HG03342 (cell line): ENCODE measurements at regions not wholly inside any gene's neighbourhood (a gene's known extent, or its start where the extent isn't known, plus 50 kb on each side); places are given as distances from the start of the nearest gene placed in this dataset.

Experiments used
- ATAC-seq: cut with Tn5 transposase; IDR thresholded peaks from one replicate; pipeline ENCODE4 v1.9.1; 2021; ENCODE audit warnings: mild to moderate bottlenecking, moderate library complexity; ENCODE audit not compliant: unreplicated experiment

DNA sequence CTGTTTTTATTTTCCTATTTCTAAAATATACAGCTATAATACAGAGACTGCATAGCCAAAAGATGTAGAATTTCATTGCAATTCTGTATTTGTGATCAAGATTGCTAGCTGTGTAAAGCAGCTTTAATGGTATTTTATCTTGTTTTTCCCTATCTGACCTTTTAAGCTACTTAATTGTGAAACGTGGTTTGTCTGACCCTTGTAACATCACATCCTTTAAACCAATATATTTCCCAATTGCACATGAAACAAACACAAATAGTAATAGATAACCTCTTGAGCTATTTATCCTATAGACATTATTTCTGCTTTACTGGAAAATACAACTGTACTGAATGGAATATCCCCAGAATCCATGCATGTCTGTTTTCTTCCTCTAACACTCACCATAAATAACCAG is 112.2 kb upstream of the PLPPR4 start:
- ATAC-seq, result no peak

DNA sequence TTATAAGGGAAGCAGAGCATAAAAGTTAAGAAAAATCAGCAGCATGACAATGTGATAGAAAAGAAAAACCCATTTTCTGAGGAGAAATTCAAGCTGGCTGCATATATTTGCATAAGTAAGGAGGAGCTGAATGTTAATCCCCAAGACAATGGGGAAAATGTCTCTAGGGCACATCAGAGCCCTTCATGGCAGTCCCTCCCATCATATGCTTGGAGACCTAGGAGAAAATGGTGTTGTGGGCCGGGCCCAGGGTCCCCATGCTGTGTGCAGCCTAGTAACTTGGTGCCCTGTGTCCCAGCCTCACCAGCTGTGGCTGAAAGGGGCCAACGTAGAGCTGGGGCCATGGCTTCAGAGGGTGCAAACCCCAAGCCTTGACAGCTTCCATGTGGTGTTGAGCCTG is 100.6 kb upstream of the PLPPR4 start:
- no peak for ATAC-seq

DNA sequence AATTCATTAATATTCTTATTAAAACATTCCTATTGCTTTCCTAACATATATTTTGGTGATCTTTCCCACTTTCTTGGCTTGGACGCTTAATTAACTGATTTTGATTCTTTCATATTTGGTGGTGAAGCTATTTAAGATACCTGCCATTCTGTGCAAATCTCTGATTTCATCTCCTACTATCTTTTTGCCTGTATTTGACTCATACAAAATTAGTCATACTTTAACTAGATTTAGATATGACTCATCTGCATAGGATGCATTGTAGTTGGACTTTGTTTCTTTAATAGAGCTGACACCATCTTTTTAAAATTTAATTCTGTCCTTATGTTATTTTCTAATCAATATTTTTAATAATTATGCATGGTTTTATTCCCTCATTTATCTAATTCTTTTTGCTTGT is 93.8 kb upstream of the PLPPR4 start:
- ATAC-seq, result no peak

DNA sequence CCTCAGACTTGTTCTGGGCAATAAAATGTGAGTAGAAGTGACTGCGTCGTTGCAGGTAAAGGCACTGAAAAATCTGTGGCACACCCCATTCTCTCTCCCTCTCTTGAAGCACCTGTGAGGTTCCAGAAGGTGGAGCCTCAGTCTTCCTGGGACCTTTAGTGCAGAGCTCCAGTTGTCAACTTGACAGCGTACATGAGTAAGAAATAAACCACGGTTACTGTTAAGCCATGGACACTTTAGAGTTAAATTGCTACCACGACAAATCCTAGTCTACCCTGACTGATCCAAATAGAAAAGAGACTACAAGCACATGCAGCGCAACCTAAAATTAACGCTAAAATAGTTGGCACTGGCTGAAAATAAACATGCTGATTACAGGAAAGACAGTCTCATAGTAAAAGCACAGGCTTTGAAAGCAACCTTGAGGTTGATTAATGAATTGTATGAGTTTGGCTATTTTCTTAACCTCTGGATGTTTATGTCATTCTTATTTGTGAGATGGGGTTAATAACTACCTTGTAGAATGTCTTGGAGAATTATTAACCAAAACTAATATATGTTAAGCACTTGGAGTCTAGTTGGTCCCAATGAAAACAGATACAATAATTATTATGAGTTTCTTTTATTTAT is 93.0 kb upstream of the PLPPR4 start:
- ATAC-seq, result no peak

DNA sequence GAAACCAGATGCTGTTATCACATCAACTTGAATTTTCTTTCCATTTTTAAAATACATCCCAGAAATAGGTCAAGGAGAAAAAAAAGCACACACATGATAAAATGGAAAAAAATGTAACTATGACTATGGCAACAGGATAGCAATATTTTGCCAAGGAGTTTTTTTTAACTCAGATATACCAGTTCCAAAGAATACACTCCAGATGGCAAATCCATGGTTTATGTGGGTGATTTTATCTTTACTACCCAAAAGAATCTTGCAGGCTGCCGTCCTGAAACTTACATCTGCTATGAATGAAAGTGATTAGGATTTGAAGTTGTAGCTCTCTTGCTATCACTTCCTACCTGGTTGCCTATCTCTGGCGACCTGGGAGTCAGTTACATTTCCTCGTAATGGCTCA is 91.0 kb upstream of the PLPPR4 start:
- ATAC-seq, result no peak

DNA sequence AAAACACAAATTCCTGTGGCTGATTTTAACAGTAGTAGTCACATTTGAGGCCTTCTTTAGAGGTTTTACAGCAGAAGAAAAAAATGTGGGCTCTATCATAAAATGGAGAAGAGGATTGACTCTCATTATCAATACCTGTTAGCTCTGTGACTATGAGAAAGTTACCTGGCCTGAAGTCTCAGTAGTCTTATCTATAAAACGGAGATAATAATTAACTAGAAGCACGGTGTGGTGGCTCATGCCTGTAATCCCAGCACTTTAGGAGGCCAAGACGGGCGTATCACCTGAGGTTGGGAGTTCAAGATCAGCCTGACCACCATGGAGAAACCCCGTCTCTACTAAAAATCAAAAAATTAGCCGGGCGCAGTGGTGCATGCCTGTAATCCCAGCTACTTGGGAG is 90.4 kb upstream of the PLPPR4 start:
- no peak for ATAC-seq

DNA sequence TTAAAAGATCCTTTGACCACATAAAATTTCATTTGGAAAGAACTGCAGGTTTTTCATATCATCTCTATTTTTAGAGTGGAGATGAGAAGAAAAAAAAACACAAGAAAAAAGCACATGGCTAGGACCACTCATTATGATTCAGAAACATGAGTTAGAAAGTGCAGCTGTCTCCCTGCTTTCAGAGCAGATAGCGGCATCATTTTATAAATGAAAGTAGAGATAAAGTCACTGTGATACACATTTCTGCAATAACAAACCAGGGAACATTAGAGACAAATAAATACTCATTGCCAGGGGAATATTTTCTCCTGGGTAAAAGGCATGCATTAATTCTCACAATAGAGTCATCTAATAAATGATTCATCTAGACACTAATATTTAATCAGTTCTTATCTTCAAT is 87.5 kb upstream of the PLPPR4 start:
- no peak for ATAC-seq

DNA sequence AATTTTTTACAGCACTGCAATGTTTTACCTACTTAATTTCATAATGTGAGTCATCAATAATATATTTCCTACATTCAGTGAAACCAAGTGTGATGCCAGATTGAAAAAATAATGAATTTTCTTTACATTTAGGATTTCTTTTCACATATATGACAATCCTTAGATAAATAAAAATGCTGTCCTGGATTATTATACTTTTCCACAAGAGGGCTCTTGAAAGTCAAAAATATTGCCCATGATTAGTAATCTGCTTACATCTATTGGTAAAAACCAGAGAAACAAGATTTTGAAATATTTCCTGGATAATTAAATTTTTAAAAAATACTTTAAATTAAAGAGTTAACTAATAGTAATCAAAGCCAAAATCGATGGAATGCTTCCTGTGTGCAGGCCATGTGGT is 86.8 kb upstream of the PLPPR4 start:
- ATAC-seq, result no peak

DNA sequence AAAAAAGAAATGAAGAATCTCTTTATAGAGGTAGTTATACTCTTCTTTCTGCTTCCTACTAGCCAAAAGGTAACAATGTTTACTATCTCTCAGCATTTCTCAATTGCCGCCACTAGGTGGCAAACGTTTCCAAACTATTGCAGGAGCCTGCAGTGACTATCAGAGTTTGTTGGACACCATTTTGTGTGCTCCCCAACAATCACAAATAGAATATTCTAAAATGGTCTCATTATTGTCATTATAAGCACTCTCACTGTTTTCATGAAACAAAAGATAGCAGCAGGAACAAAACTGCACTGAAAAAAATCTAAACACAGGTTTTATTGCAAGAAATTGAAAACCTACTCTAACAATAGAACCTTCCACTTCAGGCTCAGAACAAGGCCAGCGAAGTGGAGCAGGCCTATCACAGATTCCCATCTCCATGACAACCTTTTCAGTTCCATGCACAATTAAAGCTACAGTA is 83.9 kb upstream of the PLPPR4 start:
- ATAC-seq, result peak; percentile 98

DNA sequence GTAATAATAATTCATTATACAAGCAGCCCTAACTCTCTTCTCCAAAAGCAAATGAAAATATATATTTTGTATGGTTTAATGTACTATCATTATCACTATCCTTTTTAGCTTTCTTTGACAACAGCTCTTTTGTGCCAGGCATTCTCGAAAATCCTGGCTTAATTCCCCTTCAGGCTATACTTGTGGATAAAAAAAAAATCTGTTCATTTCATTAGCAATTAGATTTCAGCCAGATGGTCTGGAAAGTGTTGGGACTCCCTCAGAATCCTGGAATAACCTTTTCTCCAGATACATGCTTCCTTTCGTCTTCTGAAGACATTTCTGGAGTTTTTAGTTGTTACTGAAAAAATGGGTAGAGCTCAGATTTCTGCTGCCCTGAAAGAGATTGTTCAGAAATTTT is 83.4 kb upstream of the PLPPR4 start:
- no peak for ATAC-seq

DNA sequence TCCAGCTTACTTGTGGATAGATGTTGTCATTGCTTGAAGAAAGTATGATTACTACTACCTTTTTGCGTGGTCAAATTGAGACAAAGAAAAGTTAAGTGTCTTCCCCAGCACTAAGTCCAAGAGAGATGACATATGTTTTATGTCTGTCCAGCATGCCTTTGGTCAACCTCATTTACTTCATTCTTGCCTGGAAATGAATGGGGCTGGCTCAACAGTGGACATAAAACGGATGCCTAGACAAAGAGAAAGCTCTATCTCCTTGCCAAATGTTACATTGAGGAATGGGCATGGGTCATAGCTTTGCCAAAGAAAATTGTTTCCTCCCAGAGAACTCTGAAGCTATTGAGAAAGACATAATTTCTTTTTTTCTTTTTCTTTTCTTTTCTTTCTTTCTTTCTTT is 82.4 kb upstream of the PLPPR4 start:
- ATAC-seq, result no peak

DNA sequence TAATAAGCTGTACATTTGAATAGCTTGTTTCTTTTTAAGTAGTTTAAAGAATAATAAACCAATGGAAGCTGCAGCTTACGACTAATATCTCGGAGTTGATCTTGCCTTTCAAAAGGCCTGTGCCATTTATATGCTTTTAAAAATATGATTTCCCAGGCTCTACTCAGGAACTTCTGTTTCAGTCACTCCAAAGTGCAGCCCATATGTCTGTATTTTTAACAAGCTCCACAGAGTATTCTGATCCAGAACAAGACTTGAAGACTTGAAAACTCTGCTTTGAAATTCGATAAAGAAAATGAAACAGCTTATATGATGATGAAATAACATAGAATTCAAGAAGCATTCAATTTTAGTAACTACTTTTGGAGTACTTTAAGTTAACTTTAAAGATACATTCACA is 79.1 kb upstream of the PLPPR4 start:
- no peak for ATAC-seq

DNA sequence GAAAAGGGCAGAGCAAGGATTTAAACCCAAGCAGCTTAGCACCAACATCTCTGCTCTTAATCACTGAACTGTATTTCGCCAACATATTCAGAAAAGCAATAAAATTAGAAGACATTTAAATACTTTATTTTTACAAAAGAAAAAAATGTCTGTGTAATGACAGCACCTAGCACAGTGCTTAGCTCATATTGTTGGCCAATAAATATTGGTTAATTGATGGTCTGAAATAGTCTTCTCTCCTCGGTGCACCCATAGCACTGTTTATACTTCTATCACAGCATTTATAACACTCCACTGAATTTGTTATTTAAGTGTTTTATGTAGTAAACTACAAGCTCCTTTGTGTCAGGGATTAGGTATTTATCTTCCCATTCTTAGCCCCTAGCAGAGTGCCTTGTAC is 70.9 kb upstream of the PLPPR4 start:
- no peak for ATAC-seq

DNA sequence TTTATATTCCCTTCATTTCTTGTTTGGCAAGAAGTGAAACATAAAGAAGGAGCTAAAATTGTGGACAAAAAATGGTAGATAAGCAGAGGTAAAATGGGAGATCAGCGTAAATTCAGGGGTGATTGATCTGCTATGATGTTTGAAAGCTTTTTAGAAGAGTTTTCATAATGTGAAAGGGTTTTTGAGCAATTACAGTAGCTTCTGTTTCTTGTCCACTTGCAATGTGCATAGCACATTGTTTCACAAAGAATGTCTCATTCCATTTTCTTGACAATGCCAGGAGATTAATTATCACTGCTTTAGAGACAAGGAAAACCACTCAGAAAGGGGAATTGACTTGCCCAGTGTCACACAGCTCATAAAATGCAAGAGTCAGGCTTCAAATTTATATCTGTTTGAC is 65.9 kb upstream of the PLPPR4 start:
- ATAC-seq, result no peak

DNA sequence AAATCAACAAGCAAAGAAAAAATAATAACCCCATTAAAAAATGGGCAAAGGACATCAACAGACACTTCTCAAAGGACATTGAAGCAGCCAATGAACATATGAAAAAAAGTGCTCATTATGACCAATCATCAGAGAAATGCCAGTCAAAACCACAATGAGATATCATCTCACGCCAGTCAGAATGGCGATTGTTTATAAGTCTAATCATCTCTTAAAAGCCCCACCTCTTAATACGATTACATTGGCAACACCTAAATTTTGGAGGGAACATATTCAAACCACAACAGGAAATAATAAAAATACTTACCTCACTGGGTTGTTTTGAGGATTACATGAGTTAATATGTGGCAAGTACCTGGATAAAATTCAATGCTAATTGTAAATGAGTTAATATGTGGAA is 57.1 kb upstream of the PLPPR4 start:
- ATAC-seq, result no peak
